A673 (cell line): ENCODE measurements at regions not wholly inside any gene's neighbourhood (a gene's known extent, or its start where the extent isn't known, plus 50 kb on each side); places are given as distances from the start of the nearest gene placed in this dataset.

ENCODE experiments used
- EZH2 ChIP-seq: fragments of 200-600 bp; sonication (generic); IDR thresholded peaks from 2 replicates; pipeline ENCODE4 v1.6.1; 2017; ENCODE audit warnings: borderline replicate concordance, low read depth, mild to moderate bottlenecking, mixed read lengths, antibody characterized with exemption, low read length; ENCODE audit not compliant: poor library complexity, severe bottlenecking
- TF ChIP-seq, protein P1 (sequence below): fragments of 300-800, 200-600 bp; sonication (generic); conservative IDR thresholded peaks from 2 replicates; pipeline ENCODE4 v1.5.1; 2017; ENCODE audit warnings: low read depth, mild to moderate bottlenecking, antibody characterized with exemption, low read length, moderate library complexity, mixed read lengths

DNA sequence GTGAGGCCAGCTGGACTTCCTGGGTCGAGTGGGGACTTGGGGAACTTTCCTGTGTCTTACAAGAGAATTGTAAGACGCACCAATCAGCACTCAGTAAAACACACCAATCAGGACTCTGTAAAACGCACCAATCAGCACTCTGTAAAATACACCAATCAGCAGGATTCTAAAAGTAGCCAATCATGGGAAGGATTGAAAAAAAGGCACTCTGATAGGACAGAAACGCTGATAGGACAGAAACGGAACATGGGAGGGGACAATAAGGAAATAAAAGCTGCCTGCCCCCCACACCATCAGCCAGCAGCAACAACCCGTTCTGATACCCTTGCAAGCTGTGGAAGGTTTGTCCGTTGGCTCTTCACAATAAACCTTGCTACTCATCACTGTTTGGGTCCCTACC lies 73.1 kb upstream of the SGCG start:
- TF ChIP-seq, protein P1, sequence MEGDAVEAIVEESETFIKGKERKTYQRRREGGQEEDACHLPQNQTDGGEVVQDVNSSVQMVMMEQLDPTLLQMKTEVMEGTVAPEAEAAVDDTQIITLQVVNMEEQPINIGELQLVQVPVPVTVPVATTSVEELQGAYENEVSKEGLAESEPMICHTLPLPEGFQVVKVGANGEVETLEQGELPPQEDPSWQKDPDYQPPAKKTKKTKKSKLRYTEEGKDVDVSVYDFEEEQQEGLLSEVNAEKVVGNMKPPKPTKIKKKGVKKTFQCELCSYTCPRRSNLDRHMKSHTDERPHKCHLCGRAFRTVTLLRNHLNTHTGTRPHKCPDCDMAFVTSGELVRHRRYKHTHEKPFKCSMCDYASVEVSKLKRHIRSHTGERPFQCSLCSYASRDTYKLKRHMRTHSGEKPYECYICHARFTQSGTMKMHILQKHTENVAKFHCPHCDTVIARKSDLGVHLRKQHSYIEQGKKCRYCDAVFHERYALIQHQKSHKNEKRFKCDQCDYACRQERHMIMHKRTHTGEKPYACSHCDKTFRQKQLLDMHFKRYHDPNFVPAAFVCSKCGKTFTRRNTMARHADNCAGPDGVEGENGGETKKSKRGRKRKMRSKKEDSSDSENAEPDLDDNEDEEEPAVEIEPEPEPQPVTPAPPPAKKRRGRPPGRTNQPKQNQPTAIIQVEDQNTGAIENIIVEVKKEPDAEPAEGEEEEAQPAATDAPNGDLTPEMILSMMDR: no peak
- TF ChIP-seq EZH2: no peak
